GM18519 (cell line): ENCODE measurements at regions not wholly inside any gene's neighbourhood (a gene's known extent, or its start where the extent isn't known, plus 50 kb on each side); places are given as distances from the start of the nearest gene placed in this dataset.
"Not testable (repeated sequence)": the region's sequence is repeated elsewhere in the genome, so short reads cannot be mapped to it uniquely, and the experiment has no call there.

Experiments used
- ATAC-seq: cut with Tn5 transposase; IDR thresholded peaks from one replicate; pipeline ENCODE4 v1.9.1; 2021; ENCODE audit warnings: mild to moderate bottlenecking, moderate library complexity; ENCODE audit not compliant: unreplicated experiment, low FRiP score

DNA sequence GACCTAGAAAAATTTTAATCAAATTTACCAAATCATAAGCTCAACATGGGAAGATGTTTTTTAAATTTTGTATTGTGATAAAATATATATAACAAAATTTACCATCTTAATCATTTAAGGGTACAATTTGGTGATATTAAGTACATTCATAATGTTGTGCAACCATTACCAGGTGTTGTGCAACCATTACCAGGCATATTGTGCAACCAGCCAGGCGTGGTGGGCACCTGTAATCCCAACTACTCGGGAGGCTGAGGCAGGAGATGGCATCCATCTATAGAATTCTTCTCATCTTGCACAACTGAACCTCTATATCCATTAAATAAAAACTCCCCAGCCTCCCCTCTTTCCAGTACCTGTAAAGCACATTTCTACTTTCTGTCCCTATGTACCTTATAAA is 124.5 kb upstream of the SLC13A1 start:
- ATAC-seq: no peak

- no peak for ATAC-seq
Measured at GRCh38 chr7:123323689-123324088, 123.9 kb upstream of the SLC13A1 start.

- ATAC-seq: not testable (repeated sequence)
Measured at GRCh38 chr7:123321578-123321977, 121.8 kb upstream of the SLC13A1 start.

DNA sequence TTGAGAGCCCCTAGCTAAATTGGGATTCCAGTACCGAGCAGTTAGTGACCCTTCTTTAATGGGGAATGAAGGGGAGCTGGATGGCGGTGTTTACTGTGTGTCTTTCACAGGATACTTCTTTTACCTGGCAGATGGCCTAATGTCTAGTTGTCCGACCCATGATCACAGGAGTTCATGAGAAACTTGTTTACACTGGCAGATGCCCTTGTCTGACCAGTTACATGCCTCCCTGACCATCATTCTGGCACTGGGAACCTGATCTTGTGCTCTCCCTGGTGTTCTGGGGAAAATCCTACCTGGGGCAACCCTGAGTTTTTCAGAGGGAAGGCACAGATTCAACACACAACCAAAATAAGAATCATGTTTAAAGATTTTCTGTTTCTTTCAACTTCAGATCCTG is 120.1 kb upstream of the SLC13A1 start:
- ATAC-seq: no peak

DNA sequence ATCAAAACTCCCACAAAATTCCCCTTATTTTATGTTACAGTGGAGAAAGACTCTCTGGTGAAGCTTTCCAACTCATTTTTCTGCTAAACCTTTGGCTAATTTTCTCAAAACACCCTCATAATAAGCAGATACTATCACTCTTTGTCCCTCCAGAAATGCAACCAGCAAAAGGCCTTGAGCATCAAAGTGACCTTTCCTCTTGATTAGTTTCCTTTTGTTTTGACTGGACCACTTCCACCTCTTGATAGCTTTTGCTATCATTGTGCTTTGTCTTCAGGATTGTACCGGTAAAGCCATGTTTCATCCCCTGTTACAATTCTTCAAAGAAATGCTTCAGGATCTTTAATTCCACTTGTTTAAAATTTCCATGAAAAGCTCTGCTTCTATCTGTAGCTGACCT is 115.1 kb upstream of the SLC13A1 start:
- ATAC-seq: no peak

- ATAC-seq: no peak
Measured at GRCh38 chr7:123308254-123308951, 108.6 kb upstream of the SLC13A1 start.

DNA sequence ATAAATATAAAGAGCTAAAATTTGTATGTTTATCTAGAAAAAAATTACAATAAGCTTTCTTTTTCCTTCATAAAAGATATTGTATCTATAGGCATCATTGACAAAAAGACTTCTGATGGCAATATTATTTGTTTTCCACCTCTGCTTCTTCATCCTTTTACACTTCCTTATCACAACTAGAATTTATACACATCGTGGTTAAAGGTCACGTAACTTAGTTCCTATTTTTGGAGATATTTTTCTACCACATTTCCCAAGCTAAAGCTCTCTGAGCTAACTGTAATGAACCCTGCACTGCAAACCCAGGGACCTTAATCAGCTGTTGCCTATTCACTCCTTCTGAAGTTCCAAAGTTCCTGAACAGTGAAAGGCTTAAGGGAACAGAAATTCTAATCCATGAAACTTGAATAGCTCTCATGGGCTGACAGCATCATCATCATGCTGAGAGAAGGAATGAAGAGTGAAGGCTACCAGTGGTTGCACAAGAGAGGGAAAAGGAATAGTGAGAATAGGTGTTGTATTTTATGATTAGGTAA is 106.1 kb upstream of the SLC13A1 start:
- ATAC-seq: no peak

- ATAC-seq: no peak
Measured at GRCh38 chr7:123303926-123304325, 104.2 kb upstream of the SLC13A1 start.

DNA sequence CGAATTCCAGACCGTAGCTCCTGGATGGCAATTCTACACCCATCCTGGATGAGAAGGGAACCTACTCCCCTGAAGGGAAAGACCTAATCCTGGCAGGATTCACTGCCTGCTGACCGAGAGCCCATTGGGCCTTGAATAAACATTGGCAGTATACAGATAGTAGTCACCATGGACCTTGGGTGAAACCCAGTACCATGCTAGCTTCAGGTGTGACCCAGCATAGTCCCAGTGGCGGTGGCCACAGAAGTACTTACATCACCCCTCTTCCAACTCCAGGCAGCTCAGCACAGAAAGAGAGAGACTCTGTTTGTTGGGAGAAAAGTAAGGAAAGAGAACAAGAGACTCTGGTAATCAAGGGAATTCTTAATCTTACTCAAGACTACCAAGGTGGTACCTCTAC is 97.2 kb upstream of the SLC13A1 start:
- ATAC-seq: no peak

DNA sequence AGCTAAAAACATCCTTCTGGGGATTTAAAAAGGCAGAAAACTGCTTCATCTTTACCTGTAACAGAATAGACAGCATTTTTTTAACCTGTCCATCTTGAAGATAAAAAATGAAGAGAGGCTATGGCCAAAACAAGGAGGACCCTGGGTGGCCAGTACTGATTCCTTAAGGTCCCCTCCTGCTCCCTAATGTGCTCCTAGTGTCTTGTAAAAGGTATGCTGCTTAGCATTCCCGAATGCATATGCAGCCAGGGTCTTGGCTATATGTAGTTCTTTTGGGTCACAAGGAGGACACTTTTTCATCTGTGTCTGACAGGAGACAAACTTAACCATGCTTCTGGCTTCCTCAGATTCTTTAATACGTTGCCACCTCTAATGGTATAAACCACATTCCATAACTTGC is 93.9 kb upstream of the SLC13A1 start:
- no peak for ATAC-seq

DNA sequence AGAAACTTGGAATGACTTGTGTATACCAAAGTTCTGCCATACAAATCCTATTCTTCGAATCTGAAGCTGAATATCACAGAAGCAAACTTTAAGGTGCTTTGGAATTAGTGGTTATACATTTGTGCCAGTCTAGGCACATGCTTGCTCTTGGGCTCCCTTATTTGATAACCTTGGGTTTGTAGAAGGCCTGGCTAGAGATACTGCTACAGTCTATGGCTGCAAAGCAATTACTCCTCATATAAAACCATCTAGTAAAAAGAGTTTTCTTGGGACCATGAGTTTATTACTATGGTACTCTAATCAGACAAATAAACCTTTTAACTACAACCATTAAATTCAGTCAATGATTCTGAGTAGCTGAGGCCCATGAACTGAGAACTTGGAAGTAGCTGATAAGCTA is 92.5 kb upstream of the SLC13A1 start:
- no peak for ATAC-seq

DNA sequence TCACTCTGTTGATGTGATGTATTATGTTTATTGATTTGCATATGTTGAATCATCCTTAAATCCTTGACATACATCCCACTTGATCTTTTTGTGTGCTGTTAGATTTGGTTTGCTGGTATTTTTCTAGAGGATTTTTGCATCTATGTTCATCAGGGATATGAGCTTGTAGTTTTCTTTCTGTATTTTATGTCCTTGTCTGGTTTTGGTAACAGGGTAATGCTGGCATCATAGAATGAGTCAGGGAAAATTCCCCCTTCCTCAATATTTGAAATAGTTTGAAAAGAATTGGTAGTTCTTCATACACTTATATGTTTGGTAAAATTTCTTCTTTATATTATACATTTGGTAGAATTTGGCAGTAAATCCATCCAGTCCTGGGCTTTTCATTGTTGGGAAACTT is 89.4 kb upstream of the SLC13A1 start:
- no peak for ATAC-seq

DNA sequence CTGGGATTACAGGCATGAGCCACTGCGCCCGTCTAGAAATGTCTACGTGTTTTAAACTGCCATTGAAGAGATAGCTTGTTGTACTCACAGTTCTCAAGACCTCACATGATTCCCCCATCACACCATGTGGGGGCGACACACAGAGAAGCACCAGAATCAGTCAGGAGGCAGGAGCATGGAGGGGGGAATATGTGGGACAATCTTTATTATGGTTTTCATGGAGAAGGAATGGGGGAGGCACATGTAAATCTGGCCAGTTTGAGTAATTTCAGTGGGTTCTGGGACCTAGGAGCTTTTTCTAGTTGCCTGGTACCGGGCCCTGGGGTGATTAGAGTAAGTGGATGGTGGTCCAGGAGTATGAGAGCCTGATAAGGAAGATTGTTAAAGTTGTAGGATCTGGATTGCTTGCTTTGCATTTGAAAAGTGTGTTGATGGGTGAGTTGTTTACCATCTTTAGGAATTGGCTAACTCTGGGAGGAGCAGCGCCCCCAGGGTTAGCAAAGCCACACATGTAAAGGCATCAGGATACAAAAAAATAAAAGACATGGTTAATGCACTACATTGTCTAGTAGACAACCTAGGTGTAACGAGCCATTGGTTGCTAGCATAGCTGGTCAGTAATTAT is 85.4 kb upstream of the SLC13A1 start:
- ATAC-seq: no peak

- no peak for ATAC-seq
Measured at GRCh38 chr7:123283373-123283772, 83.6 kb upstream of the SLC13A1 start.

GRCh38 chr7:123282181-123282580 is 82.4 kb upstream of the SLC13A1 start:
- ATAC-seq: no peak

DNA sequence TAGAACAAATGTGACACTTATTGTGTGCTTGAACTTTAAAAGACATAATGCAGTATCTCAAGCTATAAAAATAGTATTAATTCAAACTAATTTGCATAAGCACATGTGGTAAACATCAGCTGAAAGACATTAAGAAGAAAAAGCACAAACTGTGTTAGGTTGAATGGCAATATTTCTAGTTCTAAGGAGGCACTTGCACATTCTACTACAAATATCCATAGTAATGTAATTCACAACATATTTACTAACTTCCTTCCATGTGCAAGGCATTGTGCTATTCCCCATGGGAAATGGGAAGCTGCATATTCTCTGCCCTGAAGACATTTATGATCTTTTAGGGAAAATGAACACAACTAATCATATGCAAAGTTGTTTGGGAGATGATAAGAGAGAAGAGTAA is 80.2 kb upstream of the SLC13A1 start:
- ATAC-seq: no peak

DNA sequence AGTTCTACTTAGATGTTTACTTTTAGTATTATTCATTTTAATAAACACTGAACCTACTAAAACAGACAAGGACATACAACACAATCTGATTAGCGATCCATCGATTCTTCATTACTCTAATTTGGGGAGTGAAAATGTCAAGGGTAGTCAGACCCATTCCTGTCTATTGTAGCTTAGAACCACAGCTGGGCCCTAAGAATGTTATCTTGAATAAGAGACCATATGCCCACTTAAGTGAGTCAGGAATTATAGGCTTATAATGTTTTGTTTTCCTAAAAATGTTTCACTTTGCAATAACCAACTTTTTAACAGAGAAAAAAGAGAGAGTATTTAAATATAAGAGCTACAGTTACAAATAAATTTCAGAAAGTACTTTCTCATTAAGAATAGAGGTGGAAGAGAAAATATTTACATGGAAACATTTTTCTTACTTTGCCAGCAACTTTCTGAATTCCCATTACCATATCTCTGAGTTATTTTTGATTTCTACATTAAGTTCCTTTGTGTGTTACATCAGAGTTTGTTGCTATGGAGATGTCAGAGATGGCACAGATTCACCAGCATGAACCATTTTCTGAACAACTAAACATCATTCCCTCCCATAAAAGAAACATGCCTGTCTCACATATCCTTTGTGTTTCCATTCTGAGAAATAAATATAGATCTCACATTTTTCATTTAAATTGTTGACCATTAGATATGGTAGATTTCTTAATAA is 75.4 kb upstream of the SLC13A1 start:
- ATAC-seq: no peak

DNA sequence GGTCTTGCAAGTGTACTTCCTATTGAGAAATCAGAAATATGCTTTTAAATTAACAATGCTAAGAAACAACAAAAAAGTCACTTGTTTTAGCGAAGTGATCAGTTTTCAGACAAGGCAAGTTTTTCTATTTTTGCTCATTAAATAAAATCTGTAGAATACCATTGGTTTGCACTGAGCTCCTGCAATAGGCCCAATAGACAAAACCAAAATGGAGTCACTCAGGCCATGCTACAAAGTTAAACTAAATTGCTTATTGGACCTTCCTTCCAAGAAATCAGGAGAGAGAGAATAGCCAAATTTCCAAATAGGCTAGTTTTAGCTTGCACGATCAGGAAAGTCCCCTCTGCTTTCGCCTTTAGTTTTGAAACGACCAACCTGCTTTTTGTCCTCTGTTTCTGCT is 73.4 kb upstream of the SLC13A1 start:
- no peak for ATAC-seq

DNA sequence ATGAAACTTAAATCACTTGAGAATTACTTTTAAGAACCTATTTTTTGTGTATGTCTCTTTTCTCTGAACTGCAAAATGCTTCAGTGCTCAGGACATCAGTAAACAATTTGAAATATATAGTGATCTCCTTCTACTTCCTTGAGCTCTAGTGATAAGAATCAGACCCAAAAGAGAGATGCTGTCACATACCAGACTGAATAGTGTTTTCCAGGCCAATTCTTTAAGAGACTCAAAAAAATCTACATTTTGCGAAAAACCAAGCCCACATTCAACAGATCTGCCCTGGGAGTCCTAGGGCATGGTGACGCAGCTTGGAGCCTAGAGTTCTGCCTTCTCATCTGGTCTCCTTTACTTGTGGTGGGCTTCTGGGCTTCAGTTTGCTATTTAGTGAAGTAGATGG is 72.1 kb upstream of the SLC13A1 start:
- ATAC-seq: no peak

DNA sequence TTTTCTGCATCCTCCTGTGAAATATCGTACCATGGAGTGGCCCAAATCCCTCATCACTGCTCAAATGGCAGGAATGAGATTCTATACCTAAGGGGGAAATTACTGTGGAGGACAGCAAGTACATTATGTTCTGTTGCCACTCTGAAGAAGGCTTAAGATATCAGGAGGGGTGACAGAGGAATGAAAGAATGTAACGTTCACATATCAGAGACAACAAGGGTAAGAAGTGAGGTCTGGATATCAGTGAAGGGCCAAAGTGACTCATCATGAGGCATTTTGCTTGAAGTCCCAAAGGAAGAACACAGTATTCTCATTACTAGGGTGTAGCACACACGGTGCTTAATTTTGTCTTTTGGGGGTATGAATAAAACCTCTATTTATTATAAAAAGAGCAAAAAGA is 71.5 kb upstream of the SLC13A1 start:
- ATAC-seq: no peak

DNA sequence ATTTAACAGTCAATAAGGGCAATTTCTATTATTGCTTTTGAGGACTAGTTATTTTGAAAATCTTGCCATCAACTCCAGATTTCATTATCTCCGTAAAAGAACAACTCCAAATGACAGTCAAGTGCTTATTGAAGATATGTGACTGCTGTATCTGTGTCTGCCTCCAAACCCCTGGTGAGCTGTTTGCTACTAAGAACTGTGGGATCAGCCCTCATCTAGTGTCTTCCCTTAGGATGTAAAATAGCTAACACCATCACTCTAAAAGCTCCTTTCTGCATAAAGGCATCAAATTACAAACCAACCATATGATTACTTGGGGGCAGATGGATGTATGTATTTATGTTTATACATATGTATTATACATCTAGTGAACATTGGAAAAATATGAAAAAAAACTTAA is 70.8 kb upstream of the SLC13A1 start:
- no peak for ATAC-seq

DNA sequence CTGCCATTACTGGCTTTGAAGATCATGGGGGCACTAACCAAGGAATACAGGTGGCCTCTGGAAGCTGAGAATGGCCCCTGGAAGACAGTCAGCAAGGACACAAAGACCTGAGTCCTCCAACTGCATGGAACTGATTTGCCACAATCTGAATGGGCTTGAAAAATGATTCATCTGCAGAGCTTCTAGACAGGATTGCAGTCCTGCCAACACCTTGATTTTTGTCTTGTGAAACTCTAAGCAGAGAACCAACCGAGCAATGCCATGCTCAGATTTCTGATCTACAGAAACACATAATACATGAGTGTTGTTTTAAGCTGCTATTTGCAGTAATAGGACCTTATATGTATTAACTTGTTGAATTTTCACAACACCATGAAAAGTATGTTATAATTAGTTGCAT is 66.1 kb upstream of the SLC13A1 start:
- no peak for ATAC-seq
